Endothelial cell of umbilical vein (primary cell): ENCODE measurements at regions not wholly inside any gene's neighbourhood (a gene's known extent, or its start where the extent isn't known, plus 50 kb on each side); places are given as distances from the start of the nearest gene placed in this dataset.

Experiments
- EZH2 ChIP-seq: IDR thresholded peaks from 2 replicates; pipeline ENCODE4 v1.6.1; 2012; ENCODE audit warnings: borderline replicate concordance, low read depth, mild to moderate bottlenecking, moderate library complexity, low read length, inconsistent platforms; ENCODE audit not compliant: severe bottlenecking
- POLR2AphosphoS5 ChIP-seq: IDR thresholded peaks from 2 replicates; pipeline ENCODE4 v1.6.1; 2012; ENCODE audit warnings: low read depth, mild to moderate bottlenecking, control low read depth, low read length, moderate library complexity; ENCODE audit not compliant: insufficient read depth
- TF ChIP-seq, protein P1 (sequence below), 2 donors: IDR thresholded peaks; 1 replicate in 1 of 2; 2 replicates in 1 of 2; pipeline ENCODE4 v1.5.1; 2011; ENCODE audit warnings: low read length in 2 of 2, mild to moderate bottlenecking in 2 of 2, moderate library complexity in 2 of 2, control low read depth in 1 of 2, inconsistent platforms in 1 of 2, low read depth in 1 of 2; ENCODE audit not compliant: insufficient read depth in 1 of 2; ENCODE audit errors: extremely low read depth in 1 of 2

DNA sequence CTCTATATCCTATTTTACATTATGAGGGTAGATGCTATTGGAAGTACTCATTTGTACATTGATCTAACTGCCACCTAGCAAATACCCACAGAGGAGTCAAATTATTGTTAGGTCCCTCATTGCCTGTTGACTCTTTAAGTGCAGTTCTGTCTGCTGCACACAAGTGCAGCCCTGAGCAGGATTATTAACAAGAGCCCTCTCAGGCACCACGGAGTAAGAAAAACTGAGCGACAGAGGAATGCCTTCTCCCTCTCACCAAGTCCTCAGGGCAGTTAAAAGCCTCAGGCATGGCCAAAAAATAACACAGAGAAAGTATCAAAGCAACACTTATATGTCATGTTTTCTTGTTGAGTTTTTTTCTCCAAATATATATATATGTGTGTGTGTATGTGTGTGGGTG is 340.0 kb upstream of the NRG3 start:
- TF ChIP-seq POLR2AphosphoS5 = no peak
- TF ChIP-seq, protein P1, sequence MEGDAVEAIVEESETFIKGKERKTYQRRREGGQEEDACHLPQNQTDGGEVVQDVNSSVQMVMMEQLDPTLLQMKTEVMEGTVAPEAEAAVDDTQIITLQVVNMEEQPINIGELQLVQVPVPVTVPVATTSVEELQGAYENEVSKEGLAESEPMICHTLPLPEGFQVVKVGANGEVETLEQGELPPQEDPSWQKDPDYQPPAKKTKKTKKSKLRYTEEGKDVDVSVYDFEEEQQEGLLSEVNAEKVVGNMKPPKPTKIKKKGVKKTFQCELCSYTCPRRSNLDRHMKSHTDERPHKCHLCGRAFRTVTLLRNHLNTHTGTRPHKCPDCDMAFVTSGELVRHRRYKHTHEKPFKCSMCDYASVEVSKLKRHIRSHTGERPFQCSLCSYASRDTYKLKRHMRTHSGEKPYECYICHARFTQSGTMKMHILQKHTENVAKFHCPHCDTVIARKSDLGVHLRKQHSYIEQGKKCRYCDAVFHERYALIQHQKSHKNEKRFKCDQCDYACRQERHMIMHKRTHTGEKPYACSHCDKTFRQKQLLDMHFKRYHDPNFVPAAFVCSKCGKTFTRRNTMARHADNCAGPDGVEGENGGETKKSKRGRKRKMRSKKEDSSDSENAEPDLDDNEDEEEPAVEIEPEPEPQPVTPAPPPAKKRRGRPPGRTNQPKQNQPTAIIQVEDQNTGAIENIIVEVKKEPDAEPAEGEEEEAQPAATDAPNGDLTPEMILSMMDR (IDR thresholded peaks at IDR 0.05; ENCODE audit: extremely low read depth in 1 of 2, insufficient read depth in 1 of 2, low read depth in 1 of 2, low read length in 2 of 2) = no peak
- no peak for TF ChIP-seq EZH2
